HEK293T (cell line): ENCODE measurements at regions not wholly inside any gene's neighbourhood (a gene's known extent, or its start where the extent isn't known, plus 50 kb on each side); places are given as distances from the start of the nearest gene placed in this dataset.

ENCODE experiments used
- ARNT ChIP-seq: fragments of 450-650 bp; IDR thresholded peaks from 2 replicates; pipeline ENCODE4 v1.6.1; 2017; ENCODE audit warnings: mild to moderate bottlenecking
- FOXM1 ChIP-seq: fragments of 450-650 bp; IDR thresholded peaks from 2 replicates; pipeline ENCODE4 v1.6.1; 2017; ENCODE audit warnings: mild to moderate bottlenecking, borderline replicate concordance
- LEF1 ChIP-seq: fragments of 450-650 bp; IDR thresholded peaks from 2 replicates; pipeline ENCODE4 v1.6.1; 2017; ENCODE audit warnings: mild to moderate bottlenecking, borderline replicate concordance

DNA sequence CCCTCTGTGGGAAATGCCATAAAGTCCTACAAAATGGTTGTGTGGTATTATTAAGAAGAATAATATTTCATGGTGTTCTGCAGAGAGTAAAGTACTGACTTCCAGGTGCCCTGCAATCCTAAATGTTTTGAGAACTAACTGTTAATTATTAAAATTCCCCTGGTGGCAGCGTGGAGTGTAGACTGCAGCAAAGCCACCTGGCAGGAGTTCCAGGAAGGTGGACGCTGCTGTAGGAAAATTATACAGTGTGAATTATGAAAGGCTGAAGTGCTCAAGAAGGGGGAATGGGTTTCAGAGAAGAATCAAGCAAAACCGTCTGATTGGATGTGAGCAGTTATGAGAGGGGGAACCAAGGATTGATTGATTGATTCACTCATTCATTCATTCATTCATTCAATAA, 572.4 kb upstream of the PPP2R3A start:
- TF ChIP-seq ARNT (no peak), FOXM1 (no peak), LEF1 (no peak)
